ENCODE measurements at regions not wholly inside any gene's neighbourhood (a gene's known extent, or its start where the extent isn't known, plus 50 kb on each side); places are given as distances from the start of the nearest gene placed in this dataset.

- no peak for DNase-seq
Measured at GRCh38 chr6:95142661-95143335, 434.5 kb upstream of the MANEA start.

DNA sequence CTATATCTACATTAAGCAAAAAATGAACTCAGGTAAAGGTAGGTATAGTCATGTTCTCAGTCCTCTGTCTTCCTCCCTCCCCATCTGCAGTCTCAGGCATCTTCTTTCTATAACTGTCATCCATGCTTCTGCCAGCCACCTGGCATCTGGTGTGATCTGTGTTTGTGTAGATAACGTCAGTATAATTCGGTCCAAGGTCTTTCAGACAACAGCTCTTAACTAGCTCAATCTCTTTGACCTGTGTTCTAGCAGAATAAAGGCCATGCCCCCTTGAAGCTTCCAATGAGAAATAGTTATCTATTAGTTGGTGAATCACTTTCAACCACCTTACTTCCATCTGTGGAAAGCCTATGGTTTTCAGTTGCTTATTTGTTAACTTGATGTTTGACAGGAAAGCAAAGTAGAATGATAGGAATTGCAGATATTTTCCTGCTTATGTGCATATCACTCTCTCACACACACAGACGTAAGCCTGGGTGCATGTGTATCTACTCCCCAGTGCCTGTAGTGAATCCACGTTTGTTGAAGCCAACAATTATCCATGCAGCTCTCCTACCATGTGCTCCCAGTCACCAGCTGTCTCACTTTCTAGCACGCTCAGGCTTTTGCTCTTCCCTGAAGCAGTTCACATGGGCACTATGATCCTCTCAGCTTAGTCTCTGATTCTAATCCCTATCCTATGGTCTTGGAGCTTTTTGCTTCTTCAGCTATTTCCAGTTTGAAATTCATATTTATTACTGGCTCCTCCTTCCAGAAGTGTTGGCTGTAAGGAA is 433.7 kb upstream of the MANEA start:
- DNase-seq: no peak

DNA sequence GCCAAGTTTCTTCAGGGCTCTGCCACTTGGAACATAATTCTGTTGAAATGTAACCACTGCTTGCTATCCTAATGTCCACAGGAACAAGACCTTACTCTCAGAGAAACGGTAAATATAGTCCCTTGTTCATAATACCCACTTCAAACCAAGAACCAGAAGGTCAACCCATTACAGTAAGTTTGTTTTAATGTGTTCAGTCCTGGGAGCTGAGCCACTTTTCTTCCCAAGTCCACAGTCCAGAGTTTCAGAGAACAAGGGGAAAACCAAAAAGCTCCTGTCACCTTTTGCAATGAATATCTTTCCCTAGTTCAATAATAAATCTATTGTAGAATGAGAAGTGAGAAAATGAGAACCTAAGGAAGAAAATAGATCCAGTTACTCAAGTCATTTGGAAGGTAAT is 431.9 kb upstream of the MANEA start:
- DNase-seq: no peak

DNA sequence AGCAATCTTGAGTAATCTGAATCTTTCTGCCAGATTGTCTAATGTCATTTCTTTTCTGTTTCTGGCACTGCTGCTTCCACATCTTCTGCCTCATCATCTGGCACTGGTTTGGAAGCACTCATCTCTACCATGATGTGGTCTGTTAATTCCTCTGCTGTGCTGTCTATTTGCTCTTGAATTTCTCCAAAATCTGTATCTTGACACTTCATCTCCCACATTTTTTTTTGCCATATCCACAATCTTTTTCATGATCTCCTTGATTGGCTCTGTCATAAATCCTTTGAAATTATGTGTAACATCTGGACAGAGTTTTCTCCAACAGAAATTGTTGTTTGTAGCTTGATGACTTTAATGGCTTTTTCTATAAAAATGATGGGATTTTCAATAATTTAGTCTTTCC is 417.8 kb upstream of the MANEA start:
- DNase-seq: no peak

- DNase-seq: no peak
Measured at GRCh38 chr6:95169775-95170174, 407.6 kb upstream of the MANEA start.

GRCh38 chr6:95175927-95176675 is 401.2 kb upstream of the MANEA start:
- no peak for DNase-seq

DNA sequence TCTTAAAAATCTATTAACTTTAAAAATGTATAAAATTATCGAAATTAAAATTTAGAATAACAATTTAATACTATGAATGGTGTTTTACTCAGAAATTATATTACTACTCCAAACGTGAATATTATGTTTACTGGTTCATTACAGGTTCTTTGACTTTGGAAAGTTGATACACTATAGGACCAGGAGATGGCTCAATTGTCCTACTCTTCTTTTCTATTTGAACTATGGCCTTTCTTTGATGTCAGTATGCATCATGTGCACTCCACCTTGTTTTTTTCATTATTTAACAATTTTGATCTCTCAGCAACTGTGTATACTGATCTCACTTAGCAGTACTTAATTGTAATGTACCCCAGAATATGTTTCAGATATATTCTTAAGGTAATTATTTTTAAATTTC is 391.5 kb upstream of the MANEA start:
- no peak for DNase-seq

GRCh38 chr6:95186710-95187109 is 390.6 kb upstream of the MANEA start:
- no peak for DNase-seq

- DNase-seq: no peak
Measured at GRCh38 chr6:95197590-95197989, 379.7 kb upstream of the MANEA start.

DNA sequence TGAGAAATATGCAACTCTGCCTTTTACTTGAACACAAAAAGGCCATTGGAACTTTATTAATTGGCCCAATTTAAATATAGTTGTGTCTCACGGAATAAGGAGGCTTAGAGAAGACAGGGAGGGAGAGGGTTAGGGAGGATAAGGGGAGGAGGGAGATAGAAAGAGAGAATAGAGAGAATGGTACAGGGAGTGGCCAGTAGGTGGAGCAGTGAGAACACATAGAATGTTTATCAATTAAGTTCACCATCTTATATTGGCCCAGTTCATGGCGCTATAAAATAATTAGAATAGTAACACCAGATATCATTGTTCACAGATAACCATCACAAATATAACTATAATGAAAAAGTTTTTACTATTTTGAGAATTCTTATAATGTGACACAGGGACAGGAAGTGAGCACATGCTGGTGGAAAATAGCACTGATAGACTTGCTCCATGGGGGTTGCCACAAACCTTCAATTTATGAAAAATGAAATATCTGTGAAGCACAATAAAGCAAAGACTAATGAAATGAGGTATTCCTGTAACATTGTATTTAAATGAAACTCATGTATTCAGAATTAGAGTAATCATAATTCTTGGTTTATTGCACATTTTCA is 374.1 kb upstream of the MANEA start:
- DNase-seq: peak; percentile 16 to 33 (median 24)

DNA sequence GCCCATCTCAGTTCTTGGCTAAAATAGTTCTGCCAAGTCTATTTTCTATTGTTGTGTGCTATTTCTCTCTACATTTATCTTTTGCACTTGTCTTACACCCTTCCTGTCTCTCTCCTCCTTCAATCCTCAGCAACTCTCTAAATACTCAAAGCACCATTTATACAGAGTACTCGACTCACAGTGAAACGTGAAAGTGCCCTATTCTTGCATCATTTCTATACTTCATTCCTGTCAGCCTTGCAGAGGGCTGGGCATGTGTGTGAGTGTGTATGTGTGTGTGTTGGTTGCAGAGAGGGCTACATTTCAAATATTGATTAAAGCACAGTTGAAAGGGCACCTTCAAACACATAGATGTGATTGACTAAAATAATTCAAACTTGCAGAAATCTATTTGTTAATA is 373.2 kb upstream of the MANEA start:
- DNase-seq: no peak

- no peak for DNase-seq
Measured at GRCh38 chr6:95208621-95209020, 368.7 kb upstream of the MANEA start.

- no peak for DNase-seq
Measured at GRCh38 chr6:95209074-95209473, 368.3 kb upstream of the MANEA start.

DNA sequence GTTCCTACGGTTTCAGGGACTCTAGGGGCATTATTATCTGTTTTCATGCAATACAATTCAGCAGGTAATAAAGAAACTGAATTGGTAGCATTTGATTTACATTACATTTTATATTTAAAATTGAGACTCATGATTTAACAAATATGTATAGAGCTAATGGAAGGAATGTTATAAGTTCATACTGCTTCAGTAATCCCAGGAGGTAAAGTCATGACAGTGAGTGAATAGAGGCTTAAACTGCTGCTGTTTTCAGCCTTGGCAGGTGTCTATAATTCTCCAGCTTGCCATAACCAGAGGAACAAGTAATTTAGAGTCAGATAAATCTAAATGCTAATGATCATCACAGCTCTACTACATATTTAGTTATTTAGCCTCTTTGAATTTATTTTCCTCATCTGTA is 360.8 kb upstream of the MANEA start:
- no peak for DNase-seq

- DNase-seq: no peak
Measured at GRCh38 chr6:95227351-95227750, 350.0 kb upstream of the MANEA start.

GRCh38 chr6:95228636-95229035 is 348.7 kb upstream of the MANEA start:
- no peak for DNase-seq

DNA sequence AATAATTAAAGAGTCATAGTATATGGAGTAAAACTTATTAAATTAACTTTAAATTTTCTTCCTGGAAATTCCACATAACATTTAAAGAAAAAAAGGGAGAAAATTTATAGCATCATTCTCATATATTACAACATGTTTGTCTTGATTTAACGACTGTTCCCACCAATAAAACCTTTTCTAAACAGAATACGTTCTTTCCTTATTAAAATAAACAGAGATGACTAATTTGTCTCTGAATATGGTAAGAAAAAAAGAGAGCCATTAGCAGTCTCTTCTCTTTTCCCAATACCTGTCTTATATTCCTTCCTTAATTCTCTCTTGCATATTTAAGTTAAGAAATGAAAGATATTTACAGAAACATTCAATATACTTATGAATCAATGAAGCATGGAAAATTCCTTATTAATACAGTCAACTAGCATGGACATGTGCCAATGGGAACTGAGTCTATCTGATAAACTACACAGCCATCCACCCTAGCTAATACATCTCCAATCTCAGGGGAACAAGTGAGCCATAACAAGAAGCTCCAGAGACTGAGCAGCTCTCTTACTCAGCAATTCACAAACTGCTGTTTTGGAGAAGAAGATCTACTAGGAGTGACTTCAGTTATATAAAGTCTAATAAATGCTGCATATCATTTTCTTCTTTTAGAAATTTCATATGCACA is 347.1 kb upstream of the MANEA start:
- no peak for DNase-seq

- DNase-seq: no peak
Measured at GRCh38 chr6:95231416-95231815, 345.9 kb upstream of the MANEA start.

GRCh38 chr6:95232446-95232845 is 344.9 kb upstream of the MANEA start:
- DNase-seq: no peak

DNA sequence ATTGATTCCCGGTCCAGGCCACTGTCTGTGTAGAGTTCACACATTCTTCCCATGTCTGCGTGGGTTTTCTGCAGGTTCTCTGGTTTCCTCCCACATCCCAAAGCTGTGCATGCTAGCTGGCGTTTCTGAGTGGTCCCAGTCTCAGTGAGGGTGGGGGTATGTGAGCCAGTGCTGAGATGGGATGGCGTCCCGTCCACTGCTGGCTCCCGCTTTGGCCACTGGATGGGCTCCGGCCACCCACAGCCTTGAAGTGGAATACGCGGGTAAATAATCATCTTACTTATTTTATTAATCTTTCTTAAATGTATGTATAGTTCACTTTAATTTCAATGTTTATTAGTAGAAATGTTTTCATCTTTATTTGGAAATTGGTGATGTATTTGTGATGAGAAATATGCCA is 343.5 kb upstream of the MANEA start:
- no peak for DNase-seq

DNA sequence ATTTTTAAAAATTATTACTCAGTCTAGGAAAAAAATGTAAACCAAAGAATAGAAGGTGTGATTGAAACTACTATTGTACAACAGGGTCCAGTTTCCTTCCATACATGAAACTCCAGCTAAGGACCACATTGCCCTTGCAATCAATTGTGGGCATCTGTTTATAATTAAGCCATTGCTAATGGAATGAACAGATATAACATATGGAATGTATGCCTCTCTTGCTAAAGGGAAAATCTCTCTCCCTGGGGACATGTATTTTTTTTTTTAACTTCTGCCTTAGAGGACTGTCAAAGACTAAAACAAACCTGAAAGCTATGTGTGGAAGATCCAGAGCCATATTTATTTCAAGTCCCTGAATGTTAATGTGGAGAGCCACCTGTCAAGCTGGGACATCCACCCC is 336.8 kb upstream of the MANEA start:
- DNase-seq: no peak

GRCh38 chr6:95242560-95242959 is 334.8 kb upstream of the MANEA start:
- no peak for DNase-seq

DNA sequence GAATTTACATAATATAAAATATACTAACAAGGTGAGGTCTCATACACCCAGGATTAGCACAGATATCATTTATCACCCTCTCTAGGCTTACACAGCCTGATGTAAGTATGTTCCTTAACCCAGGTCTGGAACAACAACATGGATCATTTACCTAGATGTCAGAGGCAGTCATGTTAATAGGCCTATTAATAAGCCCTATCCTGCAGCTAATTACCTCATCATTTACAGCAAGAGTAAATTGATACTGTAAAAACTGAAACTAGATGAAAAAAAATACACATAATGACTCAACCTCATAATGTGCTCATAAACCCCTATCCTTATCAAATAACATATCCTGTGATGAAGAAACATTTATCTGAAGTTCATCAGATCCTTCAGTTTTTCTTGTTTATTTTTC is 334.3 kb upstream of the MANEA start:
- no peak for DNase-seq

Measured in suppressor macrophage (primary cell).